ENCODE measurements at regions not wholly inside any gene's neighbourhood (a gene's known extent, or its start where the extent isn't known, plus 50 kb on each side); places are given as distances from the start of the nearest gene placed in this dataset.
A peak's percentile ranks its signal among the peaks of the same experiment; 100 is the strongest.

DNA sequence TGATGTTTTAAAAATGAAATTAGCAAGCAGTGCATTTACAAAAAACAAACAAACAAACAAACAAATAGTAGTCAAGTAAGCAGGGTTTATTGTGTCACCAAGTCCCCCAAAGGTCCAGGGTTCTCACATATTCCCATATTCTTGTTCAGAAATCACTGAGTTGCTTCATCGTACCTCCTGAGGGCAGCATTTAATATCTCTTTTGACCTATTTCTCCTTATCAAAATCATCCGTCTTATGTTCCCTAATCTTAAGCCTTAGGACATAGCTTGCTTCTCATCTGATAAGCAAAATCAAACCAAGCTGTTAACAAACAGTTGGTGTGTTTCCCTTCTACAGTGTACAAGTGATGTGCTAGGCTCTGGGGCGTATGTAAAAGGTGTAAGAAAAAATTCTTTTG lies 109.5 kb upstream of the MAN2A1 start:
- TF ChIP-seq, protein P1, sequence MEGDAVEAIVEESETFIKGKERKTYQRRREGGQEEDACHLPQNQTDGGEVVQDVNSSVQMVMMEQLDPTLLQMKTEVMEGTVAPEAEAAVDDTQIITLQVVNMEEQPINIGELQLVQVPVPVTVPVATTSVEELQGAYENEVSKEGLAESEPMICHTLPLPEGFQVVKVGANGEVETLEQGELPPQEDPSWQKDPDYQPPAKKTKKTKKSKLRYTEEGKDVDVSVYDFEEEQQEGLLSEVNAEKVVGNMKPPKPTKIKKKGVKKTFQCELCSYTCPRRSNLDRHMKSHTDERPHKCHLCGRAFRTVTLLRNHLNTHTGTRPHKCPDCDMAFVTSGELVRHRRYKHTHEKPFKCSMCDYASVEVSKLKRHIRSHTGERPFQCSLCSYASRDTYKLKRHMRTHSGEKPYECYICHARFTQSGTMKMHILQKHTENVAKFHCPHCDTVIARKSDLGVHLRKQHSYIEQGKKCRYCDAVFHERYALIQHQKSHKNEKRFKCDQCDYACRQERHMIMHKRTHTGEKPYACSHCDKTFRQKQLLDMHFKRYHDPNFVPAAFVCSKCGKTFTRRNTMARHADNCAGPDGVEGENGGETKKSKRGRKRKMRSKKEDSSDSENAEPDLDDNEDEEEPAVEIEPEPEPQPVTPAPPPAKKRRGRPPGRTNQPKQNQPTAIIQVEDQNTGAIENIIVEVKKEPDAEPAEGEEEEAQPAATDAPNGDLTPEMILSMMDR (conservative IDR thresholded peaks at IDR 0.05; ENCODE audit: low read depth, low read length): peak; percentile 31; the same call in 1 of the 2 replicates
- no peak for TF ChIP-seq EZH2phosphoT487 (IDR thresholded peaks at IDR 0.05; ENCODE audit: borderline replicate concordance, low read length)

Measured in PC-3 (cell line).